GM23338 (cell line): ENCODE measurements at regions not wholly inside any gene's neighbourhood (a gene's known extent, or its start where the extent isn't known, plus 50 kb on each side); places are given as distances from the start of the nearest gene placed in this dataset.

Source experiments
- ATAC-seq: fragments of 200-7000 bp; cut with Tn5 transposase; 3 replicates; pipeline ENCODE4 v1.9.1; 2020
- DNase-seq: peaks from one replicate; pipeline ENCODE4 v3.0.0-alpha.2; 2015; ENCODE audit warnings: low spot score
- H2AFZ ChIP-seq: fragments of 200-600 bp; sonication (generic); 2 replicates; pipeline ENCODE4 v1.8.0; 2016; ENCODE audit warnings: antibody characterized with exemption, mild to moderate bottlenecking, moderate library complexity
- H3F3A ChIP-seq: fragments of 200-600 bp; sonication (generic); replicated peaks from 2 replicates; pipeline ENCODE4 v1.8.0; 2017; ENCODE audit warnings: antibody characterized with exemption, mixed run types, low read depth
- H3K27ac ChIP-seq: fragments of 200-600 bp; sonication (generic); 2 replicates; pipeline ENCODE4 v1.6.1; 2016; ENCODE audit warnings: low read depth
- H3K27me3 ChIP-seq: fragments of 200-600 bp; sonication (generic); 2 replicates; pipeline ENCODE4 v1.8.0; 2016; ENCODE audit warnings: mild to moderate bottlenecking, mixed run types, moderate library complexity; ENCODE audit not compliant: insufficient read depth
- H3K36me3 ChIP-seq: fragments of 200-600 bp; sonication (generic); 2 replicates; pipeline ENCODE4 v1.8.0; 2016; ENCODE audit warnings: mild to moderate bottlenecking; ENCODE audit not compliant: insufficient read depth
- H3K4me1 ChIP-seq: fragments of 200-600 bp; sonication (generic); 2 replicates; pipeline ENCODE4 v1.8.0; 2016; ENCODE audit warnings: mild to moderate bottlenecking, moderate library complexity; ENCODE audit not compliant: insufficient read depth
- H3K4me2 ChIP-seq: fragments of 200-600 bp; sonication (generic); 2 replicates; pipeline ENCODE4 v1.7.1; 2017; ENCODE audit warnings: mixed run types
- H3K4me3 ChIP-seq: fragments of 200-600 bp; sonication (generic); 2 replicates; pipeline ENCODE4 v1.6.1; 2016; ENCODE audit warnings: mixed run types
- H3K79me2 ChIP-seq: fragments of 200-600 bp; sonication (generic); replicated peaks from 2 replicates; pipeline ENCODE4 v1.8.0; 2017; ENCODE audit warnings: mild to moderate bottlenecking; ENCODE audit not compliant: insufficient read depth
- H3K9me2 ChIP-seq: fragments of 200-600 bp; sonication (generic); 2 replicates; pipeline ENCODE4 v1.8.0; 2017; ENCODE audit not compliant: insufficient read depth
- H4K20me1 ChIP-seq: fragments of 200-600 bp; sonication (generic); replicated peaks from 2 replicates; pipeline ENCODE4 v1.8.0; 2017; ENCODE audit warnings: mild to moderate bottlenecking; ENCODE audit not compliant: insufficient read depth
- H3K27ac Mint-ChIP-seq: 2 replicates; pipeline ENCODE4 v1.8.0; 2020; ENCODE audit warnings: inconsistent platforms, mild to moderate bottlenecking, moderate library complexity, mixed read lengths
- H3K27me3 Mint-ChIP-seq: 3 replicates; pipeline ENCODE4 v1.8.0; 2022; ENCODE audit warnings: low read depth, mild to moderate bottlenecking, moderate library complexity, mixed read lengths, inconsistent platforms; ENCODE audit not compliant: insufficient read depth, poor library complexity
- H3K36me3 Mint-ChIP-seq: 3 replicates; pipeline ENCODE4 v1.8.0; 2021; ENCODE audit warnings: low read depth, mild to moderate bottlenecking, inconsistent platforms, moderate library complexity, mixed read lengths
- H3K4me1 Mint-ChIP-seq: 3 replicates; pipeline ENCODE4 v1.8.0; 2020; ENCODE audit warnings: mild to moderate bottlenecking, inconsistent platforms, mixed read lengths
- H3K4me3 Mint-ChIP-seq: 3 replicates; pipeline ENCODE4 v1.8.0; 2021; ENCODE audit warnings: moderate library complexity, mild to moderate bottlenecking, inconsistent platforms, mixed read lengths
- H3K9me3 Mint-ChIP-seq: 3 replicates; pipeline ENCODE4 v1.8.0; 2020; ENCODE audit warnings: moderate library complexity, mild to moderate bottlenecking, inconsistent platforms, mixed read lengths
- EZH2 ChIP-seq: fragments of 200-600 bp; sonication (generic); IDR thresholded peaks from one replicate; pipeline ENCODE4 v1.8.0; 2017; ENCODE audit warnings: antibody characterized with exemption, mild to moderate bottlenecking, low read depth; ENCODE audit not compliant: unreplicated experiment
- NANOG ChIP-seq: IDR thresholded peaks from 2 replicates; pipeline ENCODE4 v1.6.1; 2016; ENCODE audit warnings: antibody characterized with exemption, borderline replicate concordance
- POLR2AphosphoS5 ChIP-seq: IDR thresholded peaks from 2 replicates; pipeline ENCODE4 v1.6.1; 2016; ENCODE audit warnings: antibody characterized with exemption, low read depth
- REST ChIP-seq: IDR thresholded peaks from one replicate; pipeline ENCODE4 v1.6.1; 2018; ENCODE audit warnings: antibody characterized with exemption; ENCODE audit not compliant: unreplicated experiment
- STAT1 ChIP-seq: IDR thresholded peaks from one replicate; pipeline ENCODE4 v1.6.1; 2016; ENCODE audit warnings: antibody characterized with exemption; ENCODE audit not compliant: unreplicated experiment
- TF ChIP-seq, protein P1 (sequence below): fragments of 250-450 bp; sonication (Bioruptor Pico); IDR thresholded peaks from 2 replicates; pipeline ENCODE4 v1.5.0; 2020; ENCODE audit warnings: mild to moderate bottlenecking, moderate library complexity

DNA sequence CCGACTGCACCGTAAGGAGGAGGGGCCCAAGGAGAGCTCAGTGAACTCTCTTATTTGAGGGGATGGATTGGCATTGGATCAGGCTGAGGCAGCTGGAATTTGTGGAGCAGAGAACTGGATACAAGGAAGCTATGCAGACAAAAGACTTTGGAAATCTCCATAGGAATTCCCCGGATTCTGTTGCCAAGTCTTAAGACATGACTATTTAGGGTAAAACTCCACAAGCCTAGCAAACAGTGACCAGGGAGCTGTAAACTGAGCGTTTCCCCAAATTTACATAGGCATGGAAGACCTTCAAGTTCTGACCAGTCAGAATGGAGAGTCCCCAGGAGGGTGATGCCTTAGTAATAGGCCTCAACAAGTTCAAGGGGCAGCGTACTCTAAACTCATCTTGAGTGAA lies 82.5 kb upstream of the PCBD1 start (continued):
- TF ChIP-seq, protein P1, sequence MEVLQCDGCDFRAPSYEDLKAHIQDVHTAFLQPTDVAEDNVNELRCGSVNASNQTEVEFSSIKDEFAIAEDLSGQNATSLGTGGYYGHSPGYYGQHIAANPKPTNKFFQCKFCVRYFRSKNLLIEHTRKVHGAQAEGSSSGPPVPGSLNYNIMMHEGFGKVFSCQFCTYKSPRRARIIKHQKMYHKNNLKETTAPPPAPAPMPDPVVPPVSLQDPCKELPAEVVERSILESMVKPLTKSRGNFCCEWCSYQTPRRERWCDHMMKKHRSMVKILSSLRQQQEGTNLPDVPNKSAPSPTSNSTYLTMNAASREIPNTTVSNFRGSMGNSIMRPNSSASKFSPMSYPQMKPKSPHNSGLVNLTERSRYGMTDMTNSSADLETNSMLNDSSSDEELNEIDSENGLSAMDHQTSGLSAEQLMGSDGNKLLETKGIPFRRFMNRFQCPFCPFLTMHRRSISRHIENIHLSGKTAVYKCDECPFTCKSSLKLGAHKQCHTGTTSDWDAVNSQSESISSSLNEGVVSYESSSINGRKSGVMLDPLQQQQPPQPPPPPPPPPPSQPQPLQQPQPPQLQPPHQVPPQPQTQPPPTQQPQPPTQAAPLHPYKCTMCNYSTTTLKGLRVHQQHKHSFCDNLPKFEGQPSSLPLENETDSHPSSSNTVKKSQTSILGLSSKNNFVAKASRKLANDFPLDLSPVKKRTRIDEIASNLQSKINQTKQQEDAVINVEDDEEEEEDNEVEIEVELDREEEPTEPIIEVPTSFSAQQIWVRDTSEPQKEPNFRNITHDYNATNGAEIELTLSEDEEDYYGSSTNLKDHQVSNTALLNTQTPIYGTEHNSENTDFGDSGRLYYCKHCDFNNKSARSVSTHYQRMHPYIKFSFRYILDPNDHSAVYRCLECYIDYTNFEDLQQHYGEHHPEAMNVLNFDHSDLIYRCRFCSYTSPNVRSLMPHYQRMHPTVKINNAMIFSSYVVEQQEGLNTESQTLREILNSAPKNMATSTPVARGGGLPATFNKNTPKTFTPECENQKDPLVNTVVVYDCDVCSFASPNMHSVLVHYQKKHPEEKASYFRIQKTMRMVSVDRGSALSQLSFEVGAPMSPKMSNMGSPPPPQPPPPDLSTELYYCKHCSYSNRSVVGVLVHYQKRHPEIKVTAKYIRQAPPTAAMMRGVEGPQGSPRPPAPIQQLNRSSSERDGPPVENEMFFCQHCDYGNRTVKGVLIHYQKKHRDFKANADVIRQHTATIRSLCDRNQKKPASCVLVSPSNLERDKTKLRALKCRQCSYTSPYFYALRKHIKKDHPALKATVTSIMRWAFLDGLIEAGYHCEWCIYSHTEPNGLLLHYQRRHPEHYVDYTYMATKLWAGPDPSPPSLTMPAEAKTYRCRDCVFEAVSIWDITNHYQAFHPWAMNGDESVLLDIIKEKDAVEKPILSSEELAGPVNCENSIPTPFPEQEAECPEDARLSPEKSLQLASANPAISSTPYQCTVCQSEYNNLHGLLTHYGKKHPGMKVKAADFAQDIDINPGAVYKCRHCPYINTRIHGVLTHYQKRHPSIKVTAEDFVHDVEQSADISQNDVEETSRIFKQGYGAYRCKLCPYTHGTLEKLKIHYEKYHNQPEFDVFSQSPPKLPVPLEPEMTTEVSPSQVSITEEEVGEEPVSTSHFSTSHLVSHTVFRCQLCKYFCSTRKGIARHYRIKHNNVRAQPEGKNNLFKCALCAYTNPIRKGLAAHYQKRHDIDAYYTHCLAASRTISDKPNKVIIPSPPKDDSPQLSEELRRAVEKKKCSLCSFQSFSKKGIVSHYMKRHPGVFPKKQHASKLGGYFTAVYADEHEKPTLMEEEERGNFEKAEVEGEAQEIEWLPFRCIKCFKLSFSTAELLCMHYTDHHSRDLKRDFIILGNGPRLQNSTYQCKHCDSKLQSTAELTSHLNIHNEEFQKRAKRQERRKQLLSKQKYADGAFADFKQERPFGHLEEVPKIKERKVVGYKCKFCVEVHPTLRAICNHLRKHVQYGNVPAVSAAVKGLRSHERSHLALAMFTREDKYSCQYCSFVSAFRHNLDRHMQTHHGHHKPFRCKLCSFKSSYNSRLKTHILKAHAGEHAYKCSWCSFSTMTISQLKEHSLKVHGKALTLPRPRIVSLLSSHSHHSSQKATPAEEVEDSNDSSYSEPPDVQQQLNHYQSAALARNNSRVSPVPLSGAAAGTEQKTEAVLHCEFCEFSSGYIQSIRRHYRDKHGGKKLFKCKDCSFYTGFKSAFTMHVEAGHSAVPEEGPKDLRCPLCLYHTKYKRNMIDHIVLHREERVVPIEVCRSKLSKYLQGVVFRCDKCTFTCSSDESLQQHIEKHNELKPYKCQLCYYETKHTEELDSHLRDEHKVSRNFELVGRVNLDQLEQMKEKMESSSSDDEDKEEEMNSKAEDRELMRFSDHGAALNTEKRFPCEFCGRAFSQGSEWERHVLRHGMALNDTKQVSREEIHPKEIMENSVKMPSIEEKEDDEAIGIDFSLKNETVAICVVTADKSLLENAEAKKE (CRISPR knock-in tag): no peak
- TF ChIP-seq EZH2: no peak
- TF ChIP-seq REST: no peak
- TF ChIP-seq STAT1: no peak

GRCh38 chr10:70973275-70973674 lies 84.9 kb upstream of the PCBD1 start:
- Mint-ChIP-seq H3K27ac (no peak overlapping the region), H3K27me3 (peaks cover 4% of the 10 kb centered on the region), H3K4me3 (no peak overlapping the region), H3K9me3 (peaks cover 24% of the 10 kb centered on the region; the same call in 2 of the 3 replicates), H3K36me3 (peaks cover 16% of the 10 kb centered on the region; the same call in 2 of the 3 replicates), H3K4me1 (peaks cover 6% of the 10 kb centered on the region)
- H3K27me3 ChIP-seq: no peaks in the 10 kb centered on the region
- no peak overlapping the region for H2AFZ ChIP-seq
- H3K4me3 ChIP-seq: no peak overlapping the region
- H3K79me2 ChIP-seq: no peaks in the 10 kb centered on the region
- H4K20me1 ChIP-seq: no peaks in the 10 kb centered on the region
- 0 out of 2 replicates have a peak, but pooled peaks cover 8% of the 10 kb centered on the region for H3K36me3 ChIP-seq
- ATAC-seq (no peak), DNase-seq (no peak)
- no peaks in the 10 kb centered on the region; the same call in 1 of the 2 replicates for H3K4me1 ChIP-seq
- H3K9me2 ChIP-seq: no peaks in the 10 kb centered on the region
- H3K4me2 ChIP-seq: no peak overlapping the region
- H3K27ac ChIP-seq: no peak overlapping the region
- no peaks in the 10 kb centered on the region for H3F3A ChIP-seq
- TF ChIP-seq POLR2AphosphoS5 (no peak), NANOG (no peak)
- TF ChIP-seq, protein P1 (CRISPR knock-in tag): no peak
